Cardiac septum (tissue), 1 donor: ENCODE measurements at regions not wholly inside any gene's neighbourhood (a gene's known extent, or its start where the extent isn't known, plus 50 kb on each side); places are given as distances from the start of the nearest gene placed in this dataset.
"Not testable (repeated sequence)": the region's sequence is repeated elsewhere in the genome, so short reads cannot be mapped to it uniquely, and the experiment has no call there.

Source experiments
- DNase-seq: peaks from one replicate; pipeline ENCODE4 v3.0.0-alpha.2; 2020; ENCODE audit warnings: low spot score
- intact Hi-C: fragments of 100-400 bp; cut with DNase I; formaldehyde crosslinking; loops from one replicate; pipeline ENCODE4 v1.14.0; 2022
- donor health status: DM: no; HTN: no; CAD: no.

- no peak for DNase-seq
- intact Hi-C loops = no loop called here
These were observed 1887.8 kb upstream of the CELF4 start for GRCh38 chr18:39453356-39453755.

- intact Hi-C loops = no loop called here
- no peak for DNase-seq
These were observed 1885.4 kb upstream of the CELF4 start for GRCh38 chr18:39450958-39451357.

- intact Hi-C loops = no loop called here
- no peak for DNase-seq
These were observed 1884.0 kb upstream of the CELF4 start for GRCh38 chr18:39449566-39449965.

GRCh38 chr18:39448942-39449341 is 1883.3 kb upstream of the CELF4 start:
- intact Hi-C loops = no loop called here
- DNase-seq = no peak

- DNase-seq, intact Hi-C loops: not testable (repeated sequence)
These were observed 1879.4 kb upstream of the CELF4 start for GRCh38 chr18:39444957-39445356.

GRCh38 chr18:39441648-39442047 is 1876.0 kb upstream of the CELF4 start:
- no peak for DNase-seq
- intact Hi-C loops = no loop called here

- intact Hi-C loops = no loop called here
- DNase-seq = no peak
These were observed 1870.4 kb upstream of the CELF4 start for GRCh38 chr18:39435996-39436395.

- intact Hi-C loops = no loop called here
- no peak for DNase-seq
These were observed 1869.6 kb upstream of the CELF4 start for GRCh38 chr18:39435209-39435608.

- no peak for DNase-seq
- intact Hi-C loops = no loop called here
These were observed 1868.8 kb upstream of the CELF4 start for GRCh38 chr18:39434223-39434920.

GRCh38 chr18:39425172-39425850 is 1859.7 kb upstream of the CELF4 start:
- intact Hi-C loops = no loop called here
- no peak for DNase-seq

GRCh38 chr18:39424261-39424660 is 1858.7 kb upstream of the CELF4 start:
- intact Hi-C loops = no loop called here
- no peak for DNase-seq

GRCh38 chr18:39421276-39421675 is 1855.7 kb upstream of the CELF4 start:
- intact Hi-C loops = no loop called here
- no peak for DNase-seq

- intact Hi-C loops = no loop called here
- DNase-seq = no peak
These were observed 1853.7 kb upstream of the CELF4 start for GRCh38 chr18:39419315-39419714.

- no peak for DNase-seq
- intact Hi-C loops = no loop called here
These were observed 1849.9 kb upstream of the CELF4 start for GRCh38 chr18:39415471-39415870.

GRCh38 chr18:39414009-39414700 is 1848.6 kb upstream of the CELF4 start:
- no peak for DNase-seq
- intact Hi-C loops = no loop called here

GRCh38 chr18:39406941-39407340 is 1841.3 kb upstream of the CELF4 start:
- no peak for DNase-seq
- intact Hi-C loops = no loop called here

- intact Hi-C loops = no loop called here
- no peak for DNase-seq
These were observed 1837.5 kb upstream of the CELF4 start for GRCh38 chr18:39403121-39403520.

- DNase-seq = no peak
These were observed 1834.1 kb upstream of the CELF4 start for GRCh38 chr18:39399662-39400061.

GRCh38 chr18:39396168-39396567 is 1830.6 kb upstream of the CELF4 start:
- no peak for DNase-seq
- intact Hi-C loops = no loop called here

More at GRCh38 chr18:39399662-39400061, 1834.1 kb upstream of the CELF4 start:
- intact Hi-C loops = no loop called here

- intact Hi-C loops = no loop called here
- DNase-seq = no peak
These were observed 1824.3 kb upstream of the CELF4 start for GRCh38 chr18:39389800-39390379.
